GM18520 (cell line): ENCODE measurements at regions not wholly inside any gene's neighbourhood (a gene's known extent, or its start where the extent isn't known, plus 50 kb on each side); places are given as distances from the start of the nearest gene placed in this dataset.

ENCODE experiments used
- ATAC-seq: cut with Tn5 transposase; IDR thresholded peaks from one replicate; pipeline ENCODE4 v1.9.1; 2021; ENCODE audit not compliant: unreplicated experiment

GRCh38 chr6:43911354-43912115 lies 141.5 kb downstream of the VEGFA start:
- no peak for ATAC-seq

- ATAC-seq: no peak
Measured at GRCh38 chr6:43910638-43911353, 140.8 kb downstream of the VEGFA start.

- no peak for ATAC-seq
Measured at GRCh38 chr6:43910149-43910637, 140.2 kb downstream of the VEGFA start.

- ATAC-seq: no peak
Measured at GRCh38 chr6:43909474-43910148, 139.6 kb downstream of the VEGFA start.

- no peak for ATAC-seq
Measured at GRCh38 chr6:43907789-43908472, 137.9 kb downstream of the VEGFA start.

- no peak for ATAC-seq
Measured at GRCh38 chr6:43907312-43907711, 137.3 kb downstream of the VEGFA start.

- ATAC-seq: no peak
Measured at GRCh38 chr6:43904311-43905123, 134.5 kb downstream of the VEGFA start.

GRCh38 chr6:43903739-43904290 lies 133.8 kb downstream of the VEGFA start:
- ATAC-seq: no peak

- ATAC-seq: no peak
Measured at GRCh38 chr6:43901733-43902230, 131.8 kb downstream of the VEGFA start.

GRCh38 chr6:43900916-43901732 lies 131.1 kb downstream of the VEGFA start:
- no peak for ATAC-seq

GRCh38 chr6:43900560-43900915 lies 130.5 kb downstream of the VEGFA start:
- no peak for ATAC-seq

- ATAC-seq: no peak
Measured at GRCh38 chr6:43899830-43900229, 129.8 kb downstream of the VEGFA start.

GRCh38 chr6:43898358-43899131 lies 128.5 kb downstream of the VEGFA start:
- ATAC-seq: no peak

GRCh38 chr6:43897571-43898302 lies 127.7 kb downstream of the VEGFA start:
- no peak for ATAC-seq

GRCh38 chr6:43896329-43897255 lies 126.6 kb downstream of the VEGFA start:
- ATAC-seq: no peak

GRCh38 chr6:43895656-43896328 lies 125.8 kb downstream of the VEGFA start:
- ATAC-seq: no peak
